NCI-H146 (cell line): ENCODE measurements at regions not wholly inside any gene's neighbourhood (a gene's known extent, or its start where the extent isn't known, plus 50 kb on each side); places are given as distances from the start of the nearest gene placed in this dataset.
"Not testable (repeated sequence)": the region's sequence is repeated elsewhere in the genome, so short reads cannot be mapped to it uniquely, and the experiment has no call there.

Experiments used
- DNase-seq: peaks from one replicate; lab custom pipeline; 2025; lab: John Stamatoyannopoulos, UW

DNA sequence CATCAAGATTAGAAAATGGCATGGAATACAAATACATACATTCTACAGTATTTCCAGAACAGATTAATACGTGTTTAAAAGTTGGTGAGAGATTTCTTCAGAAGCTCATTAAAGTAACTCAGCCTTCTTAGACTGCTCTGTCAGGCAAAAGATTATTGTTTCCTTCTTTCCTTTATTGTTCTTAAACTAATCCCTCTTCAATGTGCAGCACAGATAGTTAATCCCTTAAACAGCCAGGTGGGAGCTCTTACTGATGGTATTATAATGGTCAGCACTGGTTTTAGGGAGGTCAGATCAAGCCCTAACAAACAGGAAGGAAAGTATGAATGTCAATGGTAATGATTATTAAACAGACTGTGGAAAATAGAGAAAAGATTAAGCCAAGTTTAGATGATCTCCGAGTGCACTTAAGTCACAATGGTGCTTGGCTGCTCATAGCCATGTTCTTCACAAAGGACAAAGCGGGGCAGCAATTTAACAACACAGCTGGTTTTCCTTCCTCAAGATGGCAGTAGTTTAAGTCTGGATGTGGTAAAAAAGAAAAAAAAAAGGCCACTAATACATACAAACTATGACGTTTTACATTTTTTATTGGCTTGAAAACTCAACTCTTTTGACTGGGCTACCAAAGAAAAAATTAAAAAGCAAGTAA lies 992.6 kb downstream of the PCDH9 start:
- no peak for DNase-seq

DNA sequence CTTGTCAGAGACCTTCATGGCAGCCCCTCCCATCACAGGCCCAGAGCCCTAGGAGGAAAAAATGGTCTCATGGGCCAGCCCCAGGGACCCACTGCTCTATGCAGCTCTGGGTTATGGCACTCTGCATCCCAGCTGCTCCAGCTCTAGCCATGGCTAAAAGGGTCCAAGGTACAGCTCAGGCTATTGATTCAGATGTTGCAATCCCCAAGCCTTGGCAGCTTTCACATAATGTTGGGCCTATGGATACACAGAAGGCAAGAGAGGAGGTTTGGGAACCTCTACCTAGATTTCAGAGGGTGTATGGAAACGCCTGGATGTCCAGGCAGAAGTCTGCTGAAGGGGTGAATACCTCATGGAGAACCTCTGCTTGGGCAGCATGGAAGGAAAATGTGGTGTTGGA lies 996.0 kb downstream of the PCDH9 start:
- DNase-seq = no peak

DNA sequence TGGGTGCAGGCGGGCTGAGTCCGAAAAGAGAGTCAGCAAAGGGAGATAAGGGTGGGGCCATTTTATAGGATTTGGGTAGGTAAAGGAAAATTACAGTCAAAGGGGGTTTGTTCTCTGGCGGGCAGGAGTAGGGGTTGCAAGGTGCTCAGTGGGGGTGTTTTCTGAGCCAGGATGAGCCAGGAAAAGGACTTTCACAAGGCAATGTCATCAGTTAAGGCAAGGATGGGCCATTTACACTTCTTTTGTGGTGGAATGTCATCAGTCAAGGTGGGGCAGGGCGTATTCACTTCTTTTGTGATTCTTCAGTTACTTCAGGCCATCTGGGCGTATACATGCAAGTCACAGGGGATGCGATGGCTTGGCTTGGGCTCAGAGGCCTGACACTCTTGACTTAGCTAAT lies 998.2 kb downstream of the PCDH9 start:
- not testable (repeated sequence) for DNase-seq

DNA sequence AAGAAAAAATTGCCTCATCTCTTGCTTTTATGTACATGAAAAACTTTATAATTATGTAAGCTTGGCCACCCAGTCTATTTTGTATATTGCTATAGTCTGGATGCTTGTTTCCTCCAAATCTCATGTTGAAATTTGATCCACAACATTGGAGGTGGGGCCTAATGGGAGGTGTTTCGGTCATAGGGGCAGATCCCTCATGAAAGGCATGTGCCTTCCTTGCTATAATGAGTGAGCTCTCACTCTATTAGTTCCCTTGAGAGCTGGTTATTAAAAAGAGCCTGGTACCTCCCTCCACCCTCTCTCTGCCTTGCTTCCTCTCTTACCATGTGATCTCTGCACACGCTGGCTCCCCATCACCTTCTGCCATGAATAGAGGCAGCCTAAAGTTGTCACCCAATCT lies 1005.1 kb downstream of the PCDH9 start:
- no peak for DNase-seq

DNA sequence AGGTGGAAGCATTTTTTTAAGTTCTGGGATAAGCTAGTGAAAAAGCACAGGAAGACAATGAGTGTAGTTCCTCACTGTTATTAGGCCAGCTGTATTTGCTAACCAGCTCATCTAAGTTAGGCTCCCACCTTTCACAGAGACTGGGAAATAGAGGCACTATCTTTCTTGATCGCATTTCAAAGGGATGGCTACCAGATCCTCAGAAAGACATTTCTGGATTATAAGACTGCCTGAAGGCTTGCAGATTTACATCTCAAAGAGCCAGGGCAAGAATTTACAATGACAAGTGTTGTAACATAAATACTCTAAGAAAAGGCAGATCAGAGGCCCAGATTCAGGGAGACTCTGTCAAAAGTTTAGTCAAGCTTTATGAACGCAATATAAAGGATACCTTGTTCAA lies 1005.5 kb downstream of the PCDH9 start:
- no peak for DNase-seq

DNA sequence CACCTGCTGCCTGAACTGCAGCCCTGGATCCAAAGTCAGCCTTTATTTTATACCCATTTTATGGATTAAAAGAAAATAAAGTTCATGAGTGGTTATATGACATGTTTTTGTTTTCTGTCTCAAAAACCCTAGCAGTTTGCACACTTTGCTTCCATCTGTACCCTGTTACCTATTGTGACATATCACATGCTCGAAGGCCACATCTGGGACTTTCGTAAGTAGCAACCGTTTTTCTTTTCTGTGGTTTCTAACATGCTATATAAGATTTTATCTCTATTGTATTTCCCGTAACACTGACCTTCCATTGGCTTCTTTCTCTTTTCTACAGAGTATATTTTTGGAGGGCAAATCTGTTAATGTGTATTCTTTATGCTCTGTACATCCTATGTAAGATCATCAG lies 1007.2 kb downstream of the PCDH9 start:
- DNase-seq = no peak

DNA sequence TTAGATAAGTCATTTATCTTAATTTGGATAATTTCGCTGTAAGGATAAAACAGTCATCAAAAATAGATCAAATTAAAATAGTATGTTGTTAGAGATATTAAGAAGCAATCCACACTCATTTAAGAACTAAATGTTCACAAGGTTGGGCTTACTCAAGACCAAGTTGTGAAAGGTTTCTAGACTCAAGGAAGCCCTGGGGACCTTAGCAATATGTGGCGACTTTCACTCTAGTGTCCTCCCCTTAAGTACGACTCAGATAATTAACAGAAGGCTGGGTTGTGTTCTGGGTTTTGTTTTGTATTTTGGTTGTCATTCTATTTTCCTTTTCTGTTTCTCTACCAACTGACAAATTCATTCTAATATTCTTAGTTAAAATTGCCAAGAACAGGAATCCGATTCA lies 1008.0 kb downstream of the PCDH9 start:
- no peak for DNase-seq

DNA sequence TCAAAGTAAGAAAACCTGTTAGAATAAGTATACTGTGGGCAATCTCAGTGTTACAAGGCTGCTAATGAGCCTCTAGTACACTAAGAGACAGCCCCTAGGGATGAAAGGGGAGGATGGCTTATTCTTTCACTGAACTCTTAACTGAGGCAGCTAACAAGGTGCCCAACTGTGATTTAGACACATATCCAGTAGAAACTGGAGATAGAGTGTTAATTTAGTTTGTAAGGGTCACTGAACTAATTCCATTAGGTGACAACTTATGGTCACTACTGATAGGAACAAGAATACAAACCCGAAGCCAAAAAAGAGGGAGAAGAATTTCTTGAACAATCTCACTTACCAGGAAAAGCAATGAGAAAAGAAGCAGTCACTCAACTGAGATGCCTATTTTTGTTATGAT lies 1010.6 kb downstream of the PCDH9 start:
- no peak for DNase-seq

DNA sequence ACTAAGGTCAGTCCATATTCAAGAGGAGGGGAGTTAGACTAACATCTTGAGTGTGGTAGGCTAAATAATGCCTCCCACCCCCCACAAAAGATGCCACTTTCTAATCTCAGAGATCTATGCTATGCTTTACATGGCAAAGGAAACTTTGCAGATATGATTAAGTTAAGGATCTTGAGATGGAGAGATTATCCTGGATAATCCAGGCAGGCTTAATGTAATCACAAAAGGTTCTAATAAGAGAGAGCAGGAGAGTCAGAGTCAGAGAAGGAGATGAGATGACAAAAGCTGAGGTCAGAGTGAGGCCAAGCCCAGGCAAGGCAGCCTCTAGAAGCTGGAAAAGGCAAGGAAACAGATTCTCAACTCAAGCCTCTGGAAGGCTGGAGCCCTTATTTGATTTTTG lies 1011.6 kb downstream of the PCDH9 start:
- no peak for DNase-seq

DNA sequence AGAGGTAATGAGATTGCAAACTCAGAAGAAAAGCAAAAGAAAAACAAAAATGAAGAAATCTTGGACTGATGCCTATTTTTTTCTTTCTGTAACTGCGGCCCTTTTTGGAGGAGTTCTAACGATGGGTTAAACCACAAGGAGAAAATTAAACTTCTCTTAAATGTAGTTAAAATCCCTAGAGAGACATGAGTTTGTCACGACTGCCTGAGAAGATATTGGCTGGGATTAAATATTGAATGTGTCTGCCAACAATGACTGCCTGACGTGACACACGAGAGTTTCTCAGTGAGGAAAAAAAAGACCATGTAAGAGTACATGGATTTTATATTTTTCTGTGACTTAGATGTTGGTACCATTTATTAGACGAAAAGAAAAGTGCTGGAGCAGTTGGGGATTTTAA lies 1013.4 kb downstream of the PCDH9 start:
- no peak for DNase-seq

DNA sequence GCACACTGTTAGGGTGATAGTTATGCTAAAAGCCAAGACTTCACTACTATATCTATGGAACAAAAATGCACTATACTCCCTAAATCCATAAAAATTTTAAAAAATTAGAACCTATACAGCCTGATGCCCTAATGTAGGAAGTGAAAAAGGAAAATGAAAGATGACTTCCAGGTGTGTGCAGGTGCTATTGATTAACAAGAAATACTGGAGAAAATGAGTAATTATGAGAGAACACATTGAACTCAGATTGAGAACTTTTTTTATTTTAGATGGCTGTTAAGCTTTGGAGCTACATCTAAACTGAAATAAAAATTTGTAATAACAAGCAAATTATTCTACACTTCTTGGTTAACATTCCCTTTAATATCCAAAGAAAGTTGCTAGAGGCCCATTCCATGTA lies 1015.7 kb downstream of the PCDH9 start:
- no peak for DNase-seq

DNA sequence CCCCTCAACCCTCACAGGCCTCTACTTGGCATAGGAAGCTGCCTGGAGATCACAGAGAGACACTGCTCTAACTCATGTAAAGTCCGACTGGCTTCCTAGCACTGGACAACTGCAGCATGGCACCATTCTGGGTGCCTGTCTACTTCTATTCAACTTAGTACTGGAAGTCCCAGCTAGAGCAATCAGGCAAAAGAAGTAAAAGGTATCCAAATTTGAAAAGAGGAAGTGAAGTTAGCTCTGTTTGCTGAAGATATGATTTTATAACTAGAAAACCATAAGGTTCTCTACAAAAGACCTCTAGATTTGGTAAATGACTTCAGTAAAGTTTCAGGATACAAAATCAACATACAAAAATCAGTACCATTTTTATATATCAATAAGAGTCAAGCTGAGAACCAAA lies 1017.6 kb downstream of the PCDH9 start:
- DNase-seq = no peak

DNA sequence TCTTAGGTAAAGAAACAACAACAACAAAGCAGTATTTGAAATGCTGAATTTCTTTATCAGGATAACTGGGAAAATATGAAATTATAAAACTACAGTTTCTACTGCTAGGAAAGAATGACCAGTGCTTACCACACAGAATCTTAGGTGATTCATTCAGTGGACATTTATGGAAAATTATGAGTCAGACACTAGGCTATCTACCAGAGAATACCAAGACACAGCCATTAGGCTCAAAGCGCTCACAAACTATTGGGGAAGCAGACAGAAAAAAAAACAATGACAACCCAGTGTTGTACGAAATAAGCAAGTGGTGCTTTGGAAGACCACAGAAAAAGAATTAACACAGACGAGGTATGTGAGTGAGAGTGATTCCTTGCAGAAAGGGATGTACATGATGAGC lies 1019.5 kb downstream of the PCDH9 start:
- DNase-seq = no peak

DNA sequence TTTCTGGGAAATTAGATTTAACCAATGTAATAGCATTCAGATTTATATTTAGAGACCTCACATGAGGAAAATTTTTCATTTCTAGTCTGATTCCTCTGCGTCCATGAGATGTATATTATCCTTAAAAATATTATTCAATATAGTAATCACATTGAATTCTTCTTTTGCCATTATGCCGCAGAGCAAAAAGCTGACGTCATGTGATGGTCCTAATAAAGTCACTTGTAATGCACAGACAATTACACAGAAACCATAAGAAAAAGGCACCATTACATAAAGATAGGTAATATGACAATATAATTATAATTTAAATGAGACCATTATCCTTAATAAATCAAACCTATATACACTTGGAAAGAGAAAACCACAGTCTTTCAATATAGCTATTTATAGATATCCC lies 1021.5 kb downstream of the PCDH9 start:
- DNase-seq = no peak

DNA sequence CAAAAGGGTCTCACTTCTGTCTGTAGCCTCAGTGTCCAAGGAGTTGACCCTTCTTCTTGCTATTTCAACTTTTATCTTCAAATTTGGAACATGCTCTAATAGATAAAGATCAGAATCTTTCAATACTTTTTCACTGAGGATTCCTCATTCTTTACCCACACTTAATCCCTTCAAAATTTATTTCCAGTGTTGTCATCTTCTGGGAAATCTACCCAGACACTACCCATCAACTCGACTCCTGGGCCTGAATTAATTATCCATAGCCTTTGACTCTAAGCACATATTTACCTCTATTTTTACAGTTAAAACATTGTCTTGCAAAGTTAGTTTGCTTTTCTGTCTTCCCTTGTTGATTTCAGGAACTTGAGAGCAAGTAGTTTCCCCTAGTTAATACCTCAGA lies 1022.5 kb downstream of the PCDH9 start:
- no peak for DNase-seq

DNA sequence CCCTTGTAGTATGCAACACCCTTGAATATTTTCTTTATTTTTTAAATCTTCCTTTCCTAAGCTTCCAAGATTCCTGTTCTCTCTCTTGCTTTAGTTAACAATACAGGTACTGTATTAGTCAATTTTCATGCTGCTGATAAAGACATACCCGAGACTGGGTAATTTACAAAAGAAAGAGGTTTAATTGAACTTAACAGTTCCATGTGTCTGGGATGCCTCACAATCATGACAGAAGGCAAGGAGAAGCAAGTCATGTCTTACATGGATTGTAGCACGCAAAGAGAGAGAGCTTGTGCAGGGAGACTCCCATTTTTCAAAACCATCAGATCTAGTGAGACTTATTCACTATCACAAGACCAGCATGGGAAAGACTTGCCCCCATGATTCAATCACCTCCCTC lies 1024.3 kb downstream of the PCDH9 start:
- DNase-seq = no peak

DNA sequence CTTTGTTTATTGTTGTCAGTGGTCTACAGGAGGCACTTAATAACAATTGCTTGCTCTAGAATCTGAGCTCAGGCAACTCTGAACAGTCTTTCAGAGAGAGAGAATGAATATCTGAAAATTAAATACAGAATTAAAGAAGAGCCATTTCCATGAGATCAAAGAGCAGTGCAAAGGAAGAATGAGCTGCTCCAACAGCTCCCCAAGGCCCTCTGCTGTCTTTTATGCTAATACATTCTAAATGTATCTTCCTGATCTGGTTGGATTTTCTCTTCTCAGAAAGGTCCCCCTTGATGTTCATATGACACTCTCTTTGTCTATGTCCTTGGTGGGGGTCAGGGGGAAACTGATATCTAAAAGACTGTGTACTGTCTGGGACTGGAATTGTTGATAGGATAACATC lies 1029.6 kb downstream of the PCDH9 start:
- no peak for DNase-seq

DNA sequence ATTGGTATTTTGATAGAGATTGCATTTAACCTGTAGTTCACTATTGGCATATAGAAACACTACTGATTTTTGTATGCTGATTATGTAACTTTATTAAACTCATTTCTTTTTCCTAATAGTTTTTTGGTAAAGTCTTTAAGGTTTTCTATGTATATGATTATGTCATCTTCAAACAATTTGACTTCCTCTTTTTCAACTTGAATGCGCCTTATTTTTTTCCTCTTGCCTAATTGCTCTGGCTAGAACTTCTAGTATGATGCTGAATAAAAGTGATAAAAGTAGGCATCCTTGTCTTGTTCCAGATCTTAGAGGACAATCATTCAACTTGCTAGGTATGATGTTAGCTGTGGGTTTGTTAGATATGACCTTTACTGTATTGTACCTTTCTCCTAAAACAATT lies 1034.9 kb downstream of the PCDH9 start:
- DNase-seq = no peak

DNA sequence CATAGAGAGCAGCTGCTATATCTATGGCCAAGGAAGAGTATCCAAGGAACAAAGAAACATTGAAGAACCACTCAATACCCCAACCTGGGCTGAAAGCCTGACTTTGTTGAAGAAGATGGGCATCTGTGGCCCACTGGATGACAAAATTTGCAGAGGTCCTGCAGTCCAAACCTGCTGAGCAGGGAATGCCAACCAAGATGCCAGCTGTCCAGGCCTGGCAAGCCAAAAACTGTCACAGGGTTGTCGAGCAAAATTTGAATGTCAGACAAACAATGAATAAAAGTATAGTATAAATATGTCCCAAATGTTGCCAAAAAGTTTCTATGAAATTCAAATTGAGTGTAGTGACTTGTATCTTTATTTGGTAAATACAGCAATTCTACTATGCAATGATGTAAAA lies 1040.2 kb downstream of the PCDH9 start:
- no peak for DNase-seq

DNA sequence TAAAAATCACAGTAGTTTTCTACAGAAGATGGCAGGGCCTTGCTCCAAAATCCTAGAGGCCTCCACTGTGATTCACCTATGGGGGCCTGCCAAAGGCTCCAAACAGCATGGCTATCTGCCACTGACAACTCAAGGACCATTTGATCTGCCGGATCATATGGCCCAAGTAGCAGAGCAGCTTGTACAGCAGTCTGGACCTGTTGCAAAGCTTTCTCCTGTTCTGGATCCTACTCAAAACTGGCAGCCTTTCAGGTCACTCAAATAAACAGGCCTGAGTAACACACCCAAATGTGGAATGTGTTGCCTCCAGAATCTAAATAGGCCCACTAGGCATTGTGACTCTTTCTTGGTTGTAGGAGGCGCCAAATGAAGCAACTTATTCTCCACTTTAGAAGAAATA lies 1049.3 kb downstream of the PCDH9 start:
- DNase-seq = no peak

DNA sequence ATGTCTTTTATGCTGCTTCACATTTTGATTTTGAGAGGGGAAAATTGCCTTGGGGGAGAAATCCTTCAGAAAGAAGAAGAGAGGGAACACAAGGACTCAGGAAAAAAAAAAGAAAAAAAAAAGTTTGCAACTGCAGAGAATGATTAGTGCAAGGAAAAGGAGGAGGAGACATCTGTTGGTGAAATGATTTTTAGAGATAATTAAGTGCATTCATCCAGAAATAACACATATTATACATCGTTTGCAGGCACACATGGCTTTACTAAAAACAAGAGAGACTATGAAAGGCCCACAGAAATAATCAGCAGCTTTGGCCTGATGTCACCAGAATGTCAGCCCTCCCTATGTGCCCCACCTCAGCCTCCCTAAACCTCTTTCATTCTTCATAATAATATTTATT lies 1058.2 kb downstream of the PCDH9 start:
- DNase-seq = no peak

DNA sequence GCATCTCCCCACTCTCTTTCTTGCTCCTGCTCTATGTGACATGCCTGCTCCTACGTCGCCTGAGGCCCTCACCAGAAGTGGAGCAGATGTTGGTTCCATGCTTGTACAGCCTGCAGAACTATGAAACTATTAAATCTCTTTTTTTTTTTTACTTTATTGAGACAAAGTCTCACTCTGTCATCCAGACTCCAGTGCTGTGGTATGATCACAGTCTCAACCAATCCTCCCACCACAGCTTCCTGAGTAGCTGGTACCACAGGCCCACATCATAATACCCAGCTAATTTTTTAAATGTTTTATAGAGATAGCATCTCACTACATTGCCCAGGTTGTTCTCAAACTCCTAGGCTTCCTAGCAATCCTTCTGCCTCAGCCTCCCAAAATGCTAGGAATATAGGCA lies 1067.7 kb downstream of the PCDH9 start:
- no peak for DNase-seq

DNA sequence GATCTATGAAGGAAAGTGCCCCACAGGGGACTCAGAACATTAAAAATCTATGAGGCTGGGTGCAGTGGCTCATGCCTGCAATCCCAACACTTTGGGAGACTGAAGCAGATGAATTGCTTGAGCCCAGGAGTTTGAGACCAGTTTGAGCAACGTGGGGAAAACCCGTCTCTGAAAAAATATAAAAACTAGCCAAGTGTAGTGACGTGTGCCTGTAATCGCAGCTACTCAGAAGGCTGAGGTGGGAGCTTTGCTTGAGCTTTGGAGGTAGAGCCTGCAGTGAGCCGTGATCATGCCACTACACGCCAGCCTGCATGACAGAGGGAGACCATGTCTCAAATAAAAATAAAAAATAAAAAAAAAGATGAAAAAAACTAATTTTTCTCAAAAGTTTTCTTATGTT lies 1070.6 kb downstream of the PCDH9 start:
- no peak for DNase-seq

DNA sequence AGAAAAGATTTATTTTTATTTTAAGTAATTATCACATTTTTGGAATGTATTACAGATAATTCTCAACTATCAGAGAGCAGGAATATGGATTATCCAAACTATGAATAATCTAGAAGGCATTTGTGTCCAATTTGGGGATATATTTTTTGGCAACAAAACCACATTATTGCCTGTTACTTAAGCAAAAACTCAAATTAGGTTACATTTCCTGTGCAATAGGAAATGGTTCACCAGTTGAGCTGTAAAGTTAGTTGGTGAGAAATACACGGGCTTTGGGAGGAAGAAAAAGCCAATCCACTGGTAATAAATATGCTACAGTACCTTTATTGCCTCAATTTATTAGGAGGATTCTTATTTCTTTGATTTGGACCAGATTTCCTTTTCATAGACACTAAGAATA lies 1075.2 kb downstream of the PCDH9 start:
- DNase-seq = no peak

DNA sequence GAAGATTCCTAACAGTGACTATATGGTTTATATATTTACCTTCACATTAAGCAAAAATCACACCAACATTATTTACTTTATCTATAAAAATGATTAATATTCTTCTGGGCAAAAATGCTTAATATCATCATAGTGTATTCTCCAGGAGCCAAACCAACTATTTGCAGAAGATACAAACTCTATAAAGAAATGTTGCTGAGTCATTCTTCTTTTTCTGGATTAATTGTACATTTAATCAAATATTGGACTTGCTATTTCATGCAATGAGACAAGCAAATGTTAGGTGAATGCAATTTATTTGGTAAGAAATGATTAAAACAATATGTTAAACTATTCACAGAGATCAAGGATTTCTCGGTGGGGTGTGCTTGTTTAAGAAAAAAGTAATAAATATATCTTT lies 1075.8 kb downstream of the PCDH9 start:
- no peak for DNase-seq
